Kasumi-1 (cell line): ENCODE measurements at regions not wholly inside any gene's neighbourhood (a gene's known extent, or its start where the extent isn't known, plus 50 kb on each side); places are given as distances from the start of the nearest gene placed in this dataset.

Experiments used
- DNase-seq, 2 experiments: peaks; one replicate each; lab custom pipeline; 2025; lab: John Stamatoyannopoulos, UW

DNA sequence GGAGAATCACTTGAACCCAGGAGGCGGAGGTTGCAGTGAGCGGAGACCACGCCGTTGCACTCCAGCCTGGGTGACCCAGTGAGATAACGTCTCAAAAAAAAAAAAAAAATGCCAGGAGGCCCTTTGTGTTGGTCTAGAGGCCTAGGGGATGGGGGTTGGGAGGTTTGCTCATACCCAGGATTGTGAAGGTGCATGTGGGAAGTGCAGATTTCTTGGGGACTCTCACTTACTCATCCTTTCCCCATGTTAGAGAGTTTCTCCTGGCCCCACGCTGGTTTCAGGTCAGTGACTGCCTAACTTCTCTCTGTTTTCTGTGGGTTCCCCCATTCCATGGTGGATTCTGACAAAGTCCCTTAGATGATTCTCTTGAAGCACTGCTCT lies 471.5 kb upstream of the CNTNAP2 start:
- no peak for DNase-seq

GRCh38 chr7:145644426-145645134 lies 472.0 kb upstream of the CNTNAP2 start:
- DNase-seq, result no peak

DNA sequence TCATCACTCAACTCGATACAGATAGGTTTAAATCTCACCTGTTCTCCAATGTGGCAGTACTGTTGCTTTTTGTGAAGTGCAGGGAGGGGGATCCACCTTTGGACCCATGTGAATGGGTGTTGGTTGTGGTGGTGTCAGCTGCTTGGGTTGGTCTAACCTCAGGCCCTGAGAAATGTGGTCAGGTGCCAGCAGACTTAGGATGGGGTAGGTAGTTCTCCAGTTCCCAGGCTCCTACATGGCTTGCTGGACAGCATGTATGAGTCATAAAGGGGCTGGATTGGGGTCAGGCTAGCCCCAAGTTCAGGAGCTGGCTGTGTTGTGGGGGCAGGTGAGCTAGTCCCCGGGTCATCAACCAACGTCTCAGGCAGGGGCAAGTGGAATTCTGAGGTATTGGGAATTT lies 472.6 kb upstream of the CNTNAP2 start:
- no peak for DNase-seq

DNA sequence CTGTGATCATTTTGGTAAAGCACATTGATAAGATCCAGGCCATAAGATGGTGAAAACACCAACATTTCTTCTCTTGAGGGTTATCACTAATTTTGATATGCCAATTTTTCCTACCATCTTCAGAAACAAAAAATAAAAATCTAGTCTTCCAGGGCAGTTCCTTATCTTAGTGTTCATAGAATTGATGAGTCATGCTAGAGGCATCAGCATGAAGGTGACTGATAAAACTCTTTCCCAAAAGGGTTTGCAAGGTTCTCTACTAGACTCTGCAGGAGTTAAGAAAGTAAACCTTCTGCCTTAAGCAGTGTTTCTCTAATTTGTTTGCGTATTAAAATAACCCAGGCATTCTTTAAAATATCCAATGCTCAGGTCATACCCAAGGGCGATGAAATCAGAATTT lies 483.1 kb upstream of the CNTNAP2 start:
- DNase-seq, result no peak

GRCh38 chr7:145624618-145625017 lies 492.0 kb upstream of the CNTNAP2 start:
- DNase-seq, result no peak

DNA sequence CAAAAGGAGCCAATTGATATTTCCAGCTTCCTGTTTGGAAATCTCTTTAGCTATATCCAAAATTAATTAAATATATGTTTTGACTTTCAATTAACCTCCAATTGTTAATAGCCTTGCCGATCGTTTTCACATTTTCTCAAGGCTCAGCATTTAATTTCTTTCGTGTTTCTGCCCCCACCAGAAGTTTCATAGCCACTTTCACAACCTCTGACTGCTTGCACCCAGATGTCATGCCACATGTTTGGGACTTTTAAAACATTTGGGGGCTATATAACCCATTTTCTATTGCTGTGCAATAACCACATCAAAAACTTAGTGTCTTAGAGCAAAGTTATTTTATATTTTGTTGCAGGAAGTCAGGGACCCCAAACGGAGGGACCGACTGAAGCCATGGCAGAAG lies 510.6 kb upstream of the CNTNAP2 start:
- DNase-seq, result no peak

DNA sequence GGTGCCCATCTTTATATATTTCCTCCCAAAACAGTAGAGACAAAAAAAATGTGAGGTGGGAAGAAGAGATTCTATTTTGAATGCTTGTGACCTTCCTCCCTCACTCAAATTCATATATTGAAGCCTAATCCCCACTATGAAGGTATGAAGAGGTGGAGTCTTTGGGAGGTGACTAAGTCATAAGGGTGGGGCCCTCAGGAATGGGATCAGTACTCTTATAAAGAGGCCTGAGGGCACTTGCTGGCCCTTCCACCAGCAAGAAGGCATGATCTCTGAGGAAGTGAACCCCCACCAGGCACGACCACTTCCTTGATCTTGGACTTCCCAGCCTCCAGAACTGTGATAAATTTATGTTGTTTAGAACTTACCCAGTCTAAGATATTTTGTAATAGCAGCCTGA lies 517.2 kb upstream of the CNTNAP2 start:
- DNase-seq, result no peak

GRCh38 chr7:145584401-145584800 lies 532.2 kb upstream of the CNTNAP2 start:
- DNase-seq, result no peak

DNA sequence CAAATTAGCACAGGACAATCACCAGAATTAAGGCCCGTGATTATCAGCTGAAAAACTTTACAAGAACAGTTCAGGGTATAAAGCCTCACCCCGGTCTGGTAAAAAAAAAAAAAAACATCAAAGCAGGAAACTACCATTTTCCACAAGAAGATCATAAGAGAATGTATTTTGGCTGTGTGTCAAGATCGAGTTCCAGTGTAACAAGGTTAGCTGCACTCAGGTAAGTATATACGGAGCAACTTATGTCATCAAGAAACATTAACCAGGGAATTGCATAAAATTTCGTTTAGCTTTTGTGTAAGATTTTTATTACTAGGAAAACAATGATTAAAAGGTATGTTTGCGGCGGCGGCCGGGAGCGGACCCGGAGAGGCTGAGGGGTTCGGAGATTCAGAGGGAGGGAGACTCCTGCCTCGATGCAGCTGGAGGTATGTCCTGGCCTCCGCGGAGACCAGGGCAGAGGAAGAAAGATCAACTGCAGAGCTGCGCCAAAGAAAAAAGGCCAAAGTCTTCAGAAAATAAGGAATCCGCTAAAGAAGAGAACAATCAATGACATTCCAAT lies 533.8 kb upstream of the CNTNAP2 start:
- DNase-seq, result no peak

DNA sequence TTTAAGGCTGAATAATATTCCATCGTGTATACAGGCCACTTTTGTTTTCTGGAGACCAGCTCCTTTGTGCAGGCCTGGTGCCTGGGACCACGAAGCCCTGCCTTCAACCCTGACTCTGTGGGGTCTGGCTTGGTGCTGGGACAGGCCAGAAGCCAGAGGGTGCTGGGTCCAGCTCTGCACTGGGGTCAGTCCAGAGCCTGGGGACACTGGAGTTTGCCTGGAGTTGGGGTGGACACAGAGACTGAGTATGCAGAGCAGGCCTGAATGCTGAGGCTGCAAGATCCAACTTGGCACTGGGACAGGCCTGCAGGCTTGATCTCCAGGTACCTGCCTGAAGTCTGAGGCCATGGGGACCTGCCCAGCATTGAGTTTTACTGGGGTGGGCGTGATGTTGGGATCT lies 558.8 kb upstream of the CNTNAP2 start:
- DNase-seq, result no peak

- peak; percentile 9 to 19 for DNase-seq
Measured at GRCh38 chr7:145543242-145543641, 573.4 kb upstream of the CNTNAP2 start.

DNA sequence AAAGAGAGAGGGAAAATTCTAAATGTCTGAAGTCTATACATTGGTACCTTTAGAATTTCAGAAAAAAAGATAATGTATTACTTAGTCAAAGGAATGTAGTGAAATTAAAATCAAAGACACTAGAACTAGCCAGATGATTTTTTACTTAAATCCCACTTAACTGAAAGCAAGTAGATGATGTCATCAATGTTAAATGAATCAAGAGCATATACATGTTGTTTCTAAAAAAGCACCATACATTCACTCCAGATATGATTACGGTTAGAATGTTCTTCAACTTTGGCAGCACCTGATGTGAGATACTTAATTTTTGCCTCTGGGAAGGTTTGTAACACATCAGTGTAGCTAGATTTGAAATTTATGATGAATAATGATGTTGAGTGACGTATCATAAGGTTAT lies 576.7 kb upstream of the CNTNAP2 start:
- DNase-seq, result no peak

DNA sequence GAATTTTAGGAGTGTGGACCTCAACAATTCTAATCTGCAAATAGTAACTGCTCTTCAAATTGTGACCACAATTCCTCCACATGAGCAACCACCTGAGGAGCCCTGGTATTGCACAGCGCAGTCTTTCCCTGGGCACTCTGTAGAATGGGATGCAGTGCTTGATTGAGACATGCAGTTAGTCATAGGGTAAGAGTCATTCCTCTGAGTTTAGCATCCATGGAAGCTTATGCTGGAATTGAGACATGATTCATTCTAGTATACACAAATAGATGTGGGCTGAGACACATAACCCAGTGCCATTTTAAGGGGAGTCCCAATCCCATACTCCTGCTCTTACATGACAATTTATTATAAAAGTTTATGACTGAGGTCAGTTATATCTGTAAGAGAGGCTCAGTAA lies 582.3 kb upstream of the CNTNAP2 start:
- DNase-seq, result no peak

DNA sequence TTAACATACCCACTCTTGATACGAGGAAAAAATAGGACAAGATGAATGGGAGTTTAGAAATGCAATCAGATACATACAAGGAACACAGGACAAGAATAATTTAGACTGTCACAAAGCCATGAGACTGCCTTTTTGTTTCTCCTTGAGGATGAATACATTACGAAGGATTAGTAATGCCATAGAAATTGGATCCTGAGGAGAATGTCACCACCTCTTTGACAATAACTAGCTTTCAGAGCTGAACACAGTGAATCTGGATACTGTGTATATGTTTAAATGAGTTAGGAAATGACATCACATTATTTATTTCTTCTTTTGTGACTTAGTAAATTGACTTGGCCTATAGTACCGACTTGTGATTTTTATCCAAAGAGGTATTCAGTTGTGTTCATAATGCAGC lies 596.3 kb upstream of the CNTNAP2 start:
- DNase-seq, result no peak

DNA sequence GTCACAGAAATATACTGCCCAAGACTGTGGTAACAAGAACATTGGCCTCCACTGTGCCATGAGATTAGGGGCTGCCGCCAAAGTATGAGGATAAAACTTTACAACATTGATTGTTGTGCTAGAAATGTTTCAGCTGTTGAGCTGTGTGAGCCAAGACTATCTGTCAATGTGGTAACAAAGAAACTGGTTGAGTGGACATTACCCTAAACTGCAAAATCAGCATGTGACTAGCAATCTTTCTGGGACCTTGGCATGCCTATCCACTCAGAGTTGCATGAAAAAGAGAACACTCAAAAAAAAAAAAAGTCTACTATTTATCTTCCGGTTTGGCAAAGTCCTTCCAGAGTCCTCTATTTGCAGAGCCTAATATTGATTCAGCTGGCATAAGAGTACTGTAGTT lies 605.6 kb upstream of the CNTNAP2 start:
- DNase-seq, result no peak

DNA sequence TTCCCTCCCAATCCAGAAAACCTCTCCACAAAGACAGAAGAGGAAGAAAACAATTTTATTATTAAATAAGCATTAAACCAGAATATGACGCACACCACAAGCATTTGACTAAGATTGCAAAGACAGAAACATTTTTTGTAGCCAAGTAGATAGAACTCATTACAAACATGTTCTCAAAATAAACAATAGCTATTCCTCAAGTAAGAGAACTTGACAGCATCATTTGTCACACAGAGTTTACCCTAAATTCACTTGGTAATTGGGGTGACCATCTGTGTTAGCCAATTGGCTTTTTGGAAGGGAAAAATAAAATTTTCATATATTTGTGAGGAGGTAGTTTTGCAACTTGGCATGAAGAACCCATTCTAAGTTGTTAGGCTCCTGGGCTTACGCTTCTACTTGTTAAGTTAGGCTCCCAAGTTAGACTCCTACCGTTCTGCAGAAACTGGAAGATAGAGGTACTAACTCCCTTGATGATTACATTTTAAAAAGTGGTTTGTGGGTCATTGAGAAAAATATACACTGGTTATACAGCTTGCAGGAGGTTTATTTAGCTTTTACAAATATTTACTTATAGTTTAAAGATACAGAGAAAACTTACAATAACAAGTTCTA lies 618.6 kb upstream of the CNTNAP2 start:
- no peak for DNase-seq

DNA sequence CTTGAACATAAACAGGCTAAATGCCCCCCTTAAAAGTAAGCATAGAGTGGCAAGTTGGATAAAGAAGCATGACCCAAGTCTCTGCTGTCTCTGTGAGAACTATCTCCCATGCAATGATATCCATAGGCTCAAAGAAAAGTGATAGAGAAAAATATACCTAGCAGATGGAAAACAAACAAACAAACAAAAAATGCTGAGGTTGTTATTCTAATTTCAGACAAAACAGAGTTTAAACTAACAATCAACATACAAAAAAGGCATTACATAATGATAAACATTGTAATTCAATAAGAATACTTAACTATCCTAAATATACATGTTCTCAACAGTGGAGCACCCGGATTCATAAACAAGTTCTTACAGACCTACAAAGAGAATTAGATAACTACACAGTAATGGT lies 626.2 kb upstream of the CNTNAP2 start:
- DNase-seq, result no peak

- no peak for DNase-seq
Measured at GRCh38 chr7:145489609-145490008, 627.0 kb upstream of the CNTNAP2 start.

DNA sequence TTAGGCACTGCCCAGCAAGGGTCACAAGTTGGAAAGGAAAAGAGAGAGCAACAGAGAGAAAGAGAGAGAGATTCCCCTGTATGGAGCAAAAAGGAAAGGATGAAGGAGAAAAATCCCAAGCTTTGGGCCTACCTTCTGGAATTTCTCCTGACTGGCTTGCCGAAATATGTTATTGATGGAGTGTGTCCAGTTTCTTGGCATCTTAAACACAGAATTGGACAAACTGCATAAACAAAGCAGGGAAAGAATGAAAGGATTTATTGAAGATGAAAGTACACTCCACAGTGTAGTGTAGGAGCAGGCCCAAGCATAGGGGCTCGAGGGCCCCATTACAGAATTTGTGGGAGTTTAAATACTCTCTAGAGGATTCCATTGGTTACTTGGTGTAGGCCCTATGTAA lies 627.8 kb upstream of the CNTNAP2 start:
- DNase-seq, result no peak

- DNase-seq, result no peak
Measured at GRCh38 chr7:145481985-145482384, 634.6 kb upstream of the CNTNAP2 start.

DNA sequence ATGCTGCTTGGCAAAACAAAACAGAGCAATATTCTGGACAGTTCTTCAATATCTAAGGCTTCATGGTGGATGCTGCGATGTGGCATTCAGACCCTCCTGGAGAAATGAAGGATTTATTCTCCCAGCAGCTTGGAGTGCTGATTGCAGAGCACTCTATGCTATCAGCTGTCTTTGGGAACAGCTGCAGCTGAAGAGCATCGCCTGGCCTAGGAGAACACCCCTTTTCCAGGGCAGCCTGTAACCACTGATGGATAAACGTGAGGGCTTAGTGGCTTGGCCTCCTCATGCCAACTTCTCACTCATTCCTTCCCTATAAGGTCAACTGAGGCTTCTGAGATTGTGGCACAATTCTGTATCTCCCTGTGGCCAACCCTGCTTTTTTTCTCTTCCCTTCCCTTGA lies 638.1 kb upstream of the CNTNAP2 start:
- DNase-seq, result no peak

DNA sequence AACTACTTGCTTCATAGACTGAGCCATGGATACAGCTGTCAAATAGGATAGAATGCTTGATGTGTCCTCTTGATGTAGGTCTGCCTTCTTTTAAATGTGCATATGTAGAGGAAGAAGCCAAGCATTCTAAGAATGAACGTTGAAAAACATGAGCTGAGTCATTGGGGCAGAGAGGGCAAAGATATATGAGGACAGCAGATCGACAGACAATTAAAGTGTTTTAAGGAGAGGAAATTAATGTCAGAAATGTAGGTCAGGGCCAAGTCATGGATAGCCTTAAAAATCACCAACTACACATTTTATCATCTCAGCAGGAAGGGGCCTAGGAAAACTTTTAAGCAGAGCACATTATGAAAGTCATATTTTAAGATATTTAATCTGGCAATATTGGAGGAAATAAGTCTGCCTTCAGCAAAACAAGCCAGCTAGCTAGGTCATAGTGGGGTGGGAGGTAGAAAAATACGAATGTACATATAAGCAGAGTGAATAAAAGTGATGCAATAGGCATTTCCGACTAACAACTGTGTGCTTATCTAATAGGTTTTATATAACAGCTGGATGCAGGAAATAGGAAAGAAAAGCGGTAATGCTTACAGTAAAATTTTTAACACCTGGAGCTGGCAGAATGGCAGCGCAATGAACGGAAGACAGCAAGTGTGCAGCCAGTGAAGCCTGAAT lies 638.3 kb upstream of the TPK1 start:
- DNase-seq, result no peak

DNA sequence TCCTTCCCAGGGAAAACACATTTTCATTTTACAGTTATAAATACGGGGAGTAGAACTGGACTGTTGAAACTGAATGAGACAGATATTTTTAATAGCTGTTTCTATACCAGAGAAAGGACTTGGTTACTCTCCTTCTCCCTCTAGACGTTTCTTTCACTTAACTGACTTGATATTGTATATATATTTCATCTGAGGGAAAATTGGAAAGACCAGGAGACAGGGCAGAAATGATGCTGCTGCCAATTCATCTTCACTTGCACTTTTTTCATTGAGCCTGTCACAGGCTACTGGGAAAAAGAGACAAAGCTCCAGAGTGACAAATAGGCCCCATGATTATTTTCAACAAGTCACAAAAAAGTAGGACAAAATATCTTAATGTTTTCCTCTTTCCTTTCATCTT lies 636.0 kb upstream of the TPK1 start:
- DNase-seq, result no peak
